ENCODE measurements at regions not wholly inside any gene's neighbourhood (a gene's known extent, or its start where the extent isn't known, plus 50 kb on each side); places are given as distances from the start of the nearest gene placed in this dataset.
"Not testable (repeated sequence)": the region's sequence is repeated elsewhere in the genome, so short reads cannot be mapped to it uniquely, and the experiment has no call there.

GRCh38 chr6:130525408-130525807 is 159.6 kb downstream of the TMEM200A start:
- DNase-seq (ENCODE audit: insufficient read length, low spot score) (no peak), FAIRE-seq (no peak)

GRCh38 chr6:130526466-130526865 is 160.6 kb downstream of the TMEM200A start:
- DNase-seq (ENCODE audit: insufficient read length, low spot score) = no peak
- TF ChIP-seq POLR2A (IDR thresholded peaks at IDR 0.05; ENCODE audit: low read depth, low read length) = no peak
- no peak for FAIRE-seq

More at GRCh38 chr6:130525408-130525807, 159.6 kb downstream of the TMEM200A start:
- no peak for TF ChIP-seq POLR2A (IDR thresholded peaks at IDR 0.05; ENCODE audit: low read depth, low read length)

- FAIRE-seq = no peak
- no peak for DNase-seq (ENCODE audit: insufficient read length, low spot score)
- TF ChIP-seq POLR2A (IDR thresholded peaks at IDR 0.05; ENCODE audit: low read depth, low read length) = no peak
Observed at GRCh38 chr6:130527173-130527572, 161.4 kb downstream of the TMEM200A start.

GRCh38 chr6:130529569-130530149 is 163.8 kb downstream of the TMEM200A start:
- no peak for DNase-seq (ENCODE audit: insufficient read length, low spot score)
- no peak for TF ChIP-seq POLR2A (IDR thresholded peaks at IDR 0.05; ENCODE audit: low read depth, low read length)
- FAIRE-seq = no peak

GRCh38 chr6:130534627-130535026 is 168.8 kb downstream of the TMEM200A start:
- TF ChIP-seq POLR2A (IDR thresholded peaks at IDR 0.05; ENCODE audit: low read depth, low read length) = no peak
- FAIRE-seq (no peak), DNase-seq (ENCODE audit: insufficient read length, low spot score) (no peak)

DNA sequence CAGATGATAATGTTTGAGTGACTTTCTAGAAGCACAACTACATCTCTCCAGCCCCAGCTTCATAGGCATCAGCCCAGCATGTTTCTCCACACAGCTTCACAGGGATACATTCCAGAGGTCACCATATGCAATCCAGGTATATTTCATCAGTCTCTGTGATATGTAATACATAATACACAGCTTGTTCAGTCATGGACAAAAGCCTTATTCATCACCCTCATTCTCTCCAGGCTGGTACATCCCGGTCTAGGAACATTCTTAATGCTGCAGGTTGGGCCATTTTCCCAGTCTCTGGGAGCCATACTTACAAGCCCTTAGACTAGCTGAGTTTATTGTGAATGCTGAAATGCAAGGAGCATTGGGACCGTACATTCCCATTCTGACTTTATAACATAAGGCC is 169.4 kb downstream of the TMEM200A start:
- no peak for TF ChIP-seq POLR2A (IDR thresholded peaks at IDR 0.05; ENCODE audit: low read depth, low read length)
- no peak for DNase-seq (ENCODE audit: insufficient read length, low spot score)
- no peak for FAIRE-seq

DNA sequence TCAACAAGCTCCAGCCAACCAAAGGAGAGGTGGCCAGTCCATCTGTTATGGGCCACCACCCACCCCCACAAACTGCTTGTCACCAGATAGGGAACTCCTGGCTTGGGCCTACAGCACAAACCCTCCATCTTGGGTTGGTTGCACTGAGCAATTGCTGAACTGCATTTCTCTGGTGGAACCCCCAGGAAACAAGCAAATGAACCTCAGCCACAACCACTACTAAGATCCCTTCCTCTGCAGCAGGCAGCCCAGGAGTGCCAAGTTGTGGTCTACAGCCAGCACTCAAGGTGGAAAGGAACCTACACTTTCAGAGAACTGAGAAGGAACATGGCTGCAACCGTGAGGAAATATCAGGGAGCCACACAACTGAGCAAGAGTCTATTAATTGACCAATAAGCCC is 171.6 kb downstream of the TMEM200A start:
- FAIRE-seq (no peak), DNase-seq (ENCODE audit: insufficient read length, low spot score) (no peak)
- no peak for TF ChIP-seq POLR2A (IDR thresholded peaks at IDR 0.05; ENCODE audit: low read depth, low read length)

- DNase-seq (ENCODE audit: insufficient read length, low spot score) = no peak
- no peak for FAIRE-seq
- no peak for TF ChIP-seq POLR2A (IDR thresholded peaks at IDR 0.05; ENCODE audit: low read depth, low read length)
Observed at GRCh38 chr6:130547723-130548122, 181.9 kb downstream of the TMEM200A start.

DNA sequence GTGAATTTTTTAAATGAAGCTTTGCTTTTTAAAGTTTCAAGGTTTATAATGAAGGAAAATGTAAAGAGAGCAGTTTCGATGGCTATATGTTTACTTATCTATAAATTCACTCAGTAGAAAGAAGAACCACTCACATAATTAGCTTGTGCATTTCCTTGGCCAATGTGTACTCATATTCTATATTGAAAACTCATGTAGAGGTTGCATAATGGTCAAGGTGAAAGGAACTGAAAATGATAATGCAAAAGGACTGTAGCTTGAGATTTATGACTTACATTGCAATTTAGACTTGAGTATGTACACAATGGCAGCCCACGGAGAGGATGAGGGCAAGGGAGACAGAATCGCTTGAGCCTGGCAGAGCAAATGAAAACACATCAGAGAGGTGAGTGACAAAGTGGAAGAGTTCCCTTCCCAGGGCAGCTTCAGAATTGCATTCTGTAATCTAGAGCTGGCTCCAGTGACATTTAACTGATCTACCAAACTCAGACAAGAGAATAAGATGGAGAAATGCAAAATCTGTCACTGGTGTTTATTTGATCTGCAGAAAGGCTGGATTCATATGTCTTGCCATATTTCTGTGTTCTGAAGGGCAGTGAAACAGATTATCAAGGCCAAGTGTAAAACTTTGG is 191.8 kb downstream of the TMEM200A start:
- FAIRE-seq (no peak), DNase-seq (ENCODE audit: insufficient read length, low spot score) (no peak)
- TF ChIP-seq POLR2A (IDR thresholded peaks at IDR 0.05; ENCODE audit: low read depth, low read length) = no peak

DNA sequence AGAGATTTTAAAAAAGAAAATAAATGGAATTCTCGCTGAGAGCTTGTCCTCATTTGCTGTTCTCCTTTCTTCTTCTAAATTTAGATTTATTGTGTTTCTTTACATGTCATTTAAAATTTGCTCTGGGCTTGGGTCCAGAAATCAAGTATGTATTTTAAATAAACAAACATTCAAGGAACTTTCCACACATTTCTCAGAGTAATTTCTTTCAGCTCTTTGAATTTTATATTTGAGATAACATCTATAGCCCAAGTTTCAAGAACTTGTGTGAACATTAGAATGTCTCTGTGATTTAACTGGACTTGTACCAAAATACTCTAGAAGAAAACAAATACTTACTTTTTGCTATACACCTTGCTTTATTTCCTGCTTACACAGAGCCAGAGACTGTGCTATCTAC is 192.3 kb downstream of the TMEM200A start:
- DNase-seq (ENCODE audit: insufficient read length, low spot score) (no peak), FAIRE-seq (no peak)
- no peak for TF ChIP-seq POLR2A (IDR thresholded peaks at IDR 0.05; ENCODE audit: low read depth, low read length)

DNA sequence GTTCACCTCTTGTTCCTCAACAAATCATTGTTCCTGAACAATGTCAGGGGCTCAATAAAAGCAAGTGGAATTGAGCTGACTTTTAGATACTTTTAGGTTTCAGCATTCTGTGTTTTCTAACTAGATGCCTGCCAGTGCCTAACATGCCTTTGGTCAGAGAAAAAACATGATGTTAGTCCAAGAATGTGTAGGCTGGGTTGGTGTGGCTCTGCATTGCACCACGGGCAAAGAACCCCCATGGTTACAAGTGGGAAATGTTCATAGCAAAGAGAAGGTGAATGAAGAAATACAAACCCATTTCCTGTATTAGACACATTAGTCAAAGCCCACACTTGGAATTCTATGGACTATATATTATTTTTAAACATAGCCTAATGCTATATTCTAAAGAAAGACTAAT is 193.3 kb downstream of the TMEM200A start:
- DNase-seq (ENCODE audit: insufficient read length, low spot score) = no peak
- TF ChIP-seq POLR2A (IDR thresholded peaks at IDR 0.05; ENCODE audit: low read depth, low read length) = no peak
- no peak for FAIRE-seq

DNA sequence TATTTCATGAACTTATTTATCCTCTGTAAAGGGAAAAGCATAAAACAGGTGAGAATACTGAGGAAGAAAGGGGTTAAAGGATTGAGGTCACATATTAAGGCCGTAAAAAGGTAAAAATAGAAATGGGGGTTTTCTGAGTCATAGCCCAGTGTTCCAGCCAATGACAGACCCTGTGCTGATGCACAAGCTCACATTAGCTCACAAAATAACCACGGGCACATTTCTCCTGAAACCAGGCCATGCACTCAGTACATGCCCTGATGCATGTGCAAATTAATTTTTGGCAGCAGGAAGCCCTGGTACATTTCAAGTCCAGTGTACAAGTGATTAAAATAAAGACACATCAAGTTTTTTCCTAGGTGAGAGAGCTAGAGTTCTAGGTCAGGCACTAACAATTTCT is 194.4 kb downstream of the TMEM200A start:
- peak; percentile 50 for FAIRE-seq
- TF ChIP-seq POLR2A (IDR thresholded peaks at IDR 0.05; ENCODE audit: low read depth, low read length) = no peak
- no peak for DNase-seq (ENCODE audit: insufficient read length, low spot score)

DNA sequence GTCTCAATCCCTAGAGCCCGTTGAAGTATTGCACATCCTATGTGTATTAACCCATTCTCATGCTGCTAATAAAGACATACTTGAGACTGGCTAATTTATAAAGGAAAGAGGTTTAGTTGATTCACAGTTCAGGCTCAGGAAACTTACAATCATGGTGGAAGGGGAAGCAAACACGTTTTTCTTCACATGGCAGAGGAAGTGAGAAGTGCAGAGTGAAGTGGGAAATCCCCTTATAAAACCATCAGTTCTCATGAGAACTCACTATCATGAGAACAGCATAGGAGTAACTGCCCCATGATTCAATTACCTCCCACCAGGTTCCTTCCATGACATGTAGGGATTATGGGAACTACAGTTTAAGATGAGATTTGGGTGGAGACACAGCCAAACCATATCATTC is 195.3 kb downstream of the TMEM200A start:
- FAIRE-seq = not testable (repeated sequence)

DNA sequence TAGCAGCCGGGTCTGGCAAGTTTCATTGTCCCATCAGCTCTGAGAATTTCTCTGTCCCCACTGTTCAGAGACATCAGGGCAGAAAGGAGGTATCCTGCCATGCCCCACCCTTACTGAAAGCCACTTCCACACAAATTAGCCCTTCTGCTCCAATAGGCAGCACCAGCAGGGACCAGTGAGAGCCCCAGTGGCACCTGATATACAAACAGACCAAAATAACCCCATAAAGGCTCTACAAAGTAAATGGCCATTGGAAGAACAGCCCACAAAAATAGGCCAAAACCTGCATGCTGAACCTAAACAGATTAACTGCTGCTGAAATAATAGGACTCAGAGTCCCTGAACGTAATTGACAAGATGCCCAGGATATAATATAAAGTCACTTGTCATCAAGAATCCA is 199.9 kb downstream of the TMEM200A start:
- no peak for TF ChIP-seq POLR2A (IDR thresholded peaks at IDR 0.05; ENCODE audit: low read depth, low read length)
- FAIRE-seq (no peak), DNase-seq (ENCODE audit: insufficient read length, low spot score) (no peak)

More for the DNA sequence above, 195.3 kb downstream of the TMEM200A start:
- DNase-seq (ENCODE audit: insufficient read length, low spot score) = not testable (repeated sequence)

DNA sequence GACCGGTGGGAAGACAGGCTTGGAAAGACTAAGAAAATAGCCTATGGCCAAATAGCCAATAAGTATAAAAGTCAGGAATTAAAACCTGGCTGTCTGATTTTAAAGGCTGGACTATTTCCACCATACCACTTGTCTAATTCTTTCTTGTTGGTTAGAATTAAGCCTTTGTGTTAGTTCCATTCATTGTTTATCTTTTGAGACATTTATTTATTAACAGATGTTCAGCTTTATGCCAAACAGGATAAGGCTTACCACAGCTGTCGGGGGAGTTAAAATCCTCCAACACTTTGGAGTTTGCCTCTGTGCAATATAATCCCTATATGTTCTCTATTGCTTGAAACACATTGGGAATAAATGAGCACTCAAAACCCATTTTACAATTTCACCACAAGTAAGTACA is 208.3 kb downstream of the TMEM200A start:
- DNase-seq (ENCODE audit: insufficient read length, low spot score) = no peak
- FAIRE-seq = no peak
- TF ChIP-seq POLR2A (IDR thresholded peaks at IDR 0.05; ENCODE audit: low read depth, low read length) = no peak

Measured in H54 (cell line).